Neuronal stem cell (in vitro differentiated cells): ENCODE measurements at regions not wholly inside any gene's neighbourhood (a gene's known extent, or its start where the extent isn't known, plus 50 kb on each side); places are given as distances from the start of the nearest gene placed in this dataset.

Source experiments
- DNase-seq: peaks from one replicate; pipeline ENCODE4 v3.0.0-alpha.2; 2013; ENCODE audit warnings: low spot score
- H2AFZ ChIP-seq: one replicate; pipeline ENCODE4 v1.6.1; 2013; ENCODE audit warnings: mild to moderate bottlenecking, low read length, inconsistent platforms
- H2AK5ac ChIP-seq: 2 replicates; pipeline ENCODE4 v1.6.1; 2013; ENCODE audit warnings: low read depth, mild to moderate bottlenecking, inconsistent platforms, low read length, moderate library complexity, mixed read lengths
- H2BK120ac ChIP-seq: 2 replicates; pipeline ENCODE4 v1.6.1; 2013; ENCODE audit warnings: low read depth, mild to moderate bottlenecking, inconsistent platforms, low read length, moderate library complexity, mixed read lengths
- H2BK12ac ChIP-seq: one replicate; pipeline ENCODE4 v1.6.1; 2013; ENCODE audit warnings: low read length, inconsistent platforms
- H2BK15ac ChIP-seq: 2 replicates; pipeline ENCODE4 v1.6.1; 2013; ENCODE audit warnings: mild to moderate bottlenecking, low read length, inconsistent platforms, mixed read lengths
- H2BK5ac ChIP-seq: one replicate; pipeline ENCODE4 v1.6.1; 2013; ENCODE audit warnings: inconsistent platforms, mild to moderate bottlenecking, low read length, moderate library complexity
- H3K14ac ChIP-seq: one replicate; pipeline ENCODE4 v1.6.1; 2013; ENCODE audit warnings: low read length, inconsistent platforms
- H3K18ac ChIP-seq: 2 replicates; pipeline ENCODE4 v1.6.1; 2013; ENCODE audit warnings: low read length, inconsistent platforms
- H3K23ac ChIP-seq: 2 replicates; pipeline ENCODE4 v1.6.1; 2013; ENCODE audit warnings: low read depth, mild to moderate bottlenecking, mixed read lengths, low read length, inconsistent platforms; ENCODE audit not compliant: poor library complexity
- H3K27ac ChIP-seq: replicated peaks from 3 replicates; pipeline ENCODE4 v1.5.1; 2013; ENCODE audit warnings: low read length, inconsistent platforms
- H3K27me3 ChIP-seq, 3 experiments: 2 replicates each; pipeline ENCODE4 v1.6.1; 2013; ENCODE audit warnings: low read length in 3 of 3, mild to moderate bottlenecking in 2 of 3, inconsistent platforms in 1 of 3, low read depth in 1 of 3, mixed read lengths in 1 of 3, moderate library complexity in 1 of 3; ENCODE audit not compliant: control insufficient read depth in 3 of 3, insufficient read depth in 3 of 3
- H3K36me3 ChIP-seq, 2 donors: replicated peaks in 1 of 2; 2 replicates each; pipeline ENCODE4 v1.6.1; 2013; ENCODE audit warnings: low read length in 2 of 2; ENCODE audit not compliant: control insufficient read depth in 2 of 2, insufficient read depth in 2 of 2
- H3K4ac ChIP-seq: 2 replicates; pipeline ENCODE4 v1.6.1; 2013; ENCODE audit warnings: inconsistent platforms, mild to moderate bottlenecking, low read length, moderate library complexity
- H3K4me1 ChIP-seq, 2 donors: 1 replicate in 1 of 2; 2 replicates in 1 of 2; pipeline ENCODE4 v1.6.1; 2013; ENCODE audit warnings: low read length in 2 of 2, low read depth in 1 of 2; ENCODE audit not compliant: control insufficient read depth in 2 of 2, insufficient read depth in 1 of 2
- H3K4me2 ChIP-seq: one replicate; pipeline ENCODE4 v1.6.1; 2013; ENCODE audit warnings: mild to moderate bottlenecking, low read length, inconsistent platforms; ENCODE audit not compliant: insufficient read depth, poor library complexity, severe bottlenecking
- H3K4me3 ChIP-seq, 2 donors: 2 replicates each; pipeline ENCODE4 v1.5.1; 2013; ENCODE audit warnings: low read length in 2 of 2, mild to moderate bottlenecking in 2 of 2, inconsistent platforms in 1 of 2, moderate library complexity in 1 of 2
- H3K79me1 ChIP-seq: one replicate; pipeline ENCODE4 v1.6.1; 2013; ENCODE audit warnings: low read depth, mild to moderate bottlenecking, inconsistent platforms, low read length, moderate library complexity
- H3K9ac ChIP-seq: one replicate; pipeline ENCODE4 v1.6.1; 2013; ENCODE audit warnings: mild to moderate bottlenecking, low read depth, low read length, inconsistent platforms; ENCODE audit not compliant: poor library complexity
- H3K9me3 ChIP-seq, 2 donors: replicated peaks in 1 of 2; 2 replicates each; pipeline versions ENCODE3 to v1.6.1; 2013; ENCODE audit warnings: low read length in 2 of 2, mild to moderate bottlenecking in 2 of 2, inconsistent platforms in 1 of 2, low read depth in 1 of 2, mixed read lengths in 1 of 2, moderate library complexity in 1 of 2; ENCODE audit not compliant: control insufficient read depth in 2 of 2, insufficient read depth in 1 of 2
- H4K8ac ChIP-seq: one replicate; pipeline ENCODE4 v1.6.1; 2013; ENCODE audit warnings: low read depth, mild to moderate bottlenecking, inconsistent platforms, low read length, moderate library complexity
- H4K91ac ChIP-seq: one replicate; pipeline ENCODE4 v1.6.1; 2013; ENCODE audit warnings: low read length, low read depth, mild to moderate bottlenecking, inconsistent platforms; ENCODE audit not compliant: poor library complexity
- WGBS, 2 donors: extraction: QIAGEN DNeasy Blood & Tissue Kit; methylation state at CpG; one replicate each; pipeline ENCODE4 v1.1.7; 2013; ENCODE audit warnings: missing lambda C conversion rate in 2 of 2, mixed read lengths in 1 of 2; ENCODE audit not compliant: insufficient read length in 2 of 2, insufficient replicate concordance in 1 of 2; ENCODE audit errors: extremely low coverage in 2 of 2; 5-methylcytosine and 5-hydroxymethylcytosine counted together

- no CpG with 5 or more reads among the region's 6 CpGs for WGBS, 2 donors
- H3K4me1 ChIP-seq = peaks cover 2 to 6% of the 10 kb centered on the region in 2 donors
- H3K23ac ChIP-seq = no peak overlapping the region
- no peaks in the 10 kb centered on the region for H3K9me3 ChIP-seq
- H3K27ac ChIP-seq = no peak overlapping the region
- H3K18ac ChIP-seq = no peak overlapping the region
- H3K9ac ChIP-seq = no peak overlapping the region
- no peaks in the 10 kb centered on the region for H3K27me3 ChIP-seq
- no peak overlapping the region for H3K4me3 ChIP-seq
- no peak overlapping the region for H4K8ac ChIP-seq
- DNase-seq = no peak
- no peak overlapping the region for H2BK120ac ChIP-seq
- H3K79me1 ChIP-seq = no peaks in the 10 kb centered on the region
- H3K4ac ChIP-seq = no peak overlapping the region
- no peak overlapping the region for H2BK15ac ChIP-seq
- no peak overlapping the region for H3K14ac ChIP-seq
- no peak overlapping the region for H2BK5ac ChIP-seq
- no peak overlapping the region for H4K91ac ChIP-seq
- H2AFZ ChIP-seq = no peak overlapping the region
- H3K4me2 ChIP-seq = no peak overlapping the region
- no peak overlapping the region for H2BK12ac ChIP-seq
- no peak overlapping the region for H2AK5ac ChIP-seq
- no peaks in the 10 kb centered on the region for H3K36me3 ChIP-seq
These were observed 60.5 kb upstream of the USP9X start for GRCh38 chrX:41024755-41025154.

- Histone ChIP-seq H3K9me3 (no peaks in the 10 kb centered on the region), H3K14ac (no peak overlapping the region), H2BK12ac (no peak overlapping the region), H3K18ac (no peak overlapping the region), H2BK5ac (no peak overlapping the region), H3K4me1 (peaks cover 2 to 6% of the 10 kb centered on the region in 2 donors), H2BK120ac (no peak overlapping the region), H3K27ac (peak overlapping the region; percentile 78), H2AFZ (peak overlapping the region; percentile 74), H3K4me3 (peak overlapping the region in 1 of 2 donors; percentile 44), H3K79me1 (no peaks in the 10 kb centered on the region), H3K4me2 (peak overlapping the region; percentile 18), H3K27me3 (no peaks in the 10 kb centered on the region), H2AK5ac (no peak overlapping the region), H3K9ac (no peak overlapping the region), H2BK15ac (no peak overlapping the region), H3K36me3 (no peaks in the 10 kb centered on the region), H3K4ac (no peak overlapping the region), H3K23ac (no peak overlapping the region), H4K91ac (no peak overlapping the region), H4K8ac (no peak overlapping the region)
- WGBS, 2 donors = no CpG with 5 or more reads among the region's 13 CpGs
- DNase-seq = no peak
These were observed 59.1 kb upstream of the USP9X start for GRCh38 chrX:41025926-41026701.

GRCh38 chrX:41026702-41027078, 58.6 kb upstream of the USP9X start:
- Histone ChIP-seq H2BK5ac (no peak overlapping the region), H3K9ac (no peak overlapping the region), H3K23ac (no peak overlapping the region), H2BK120ac (no peak overlapping the region), H3K4me3 (peak overlapping the region in 1 of 2 donors; percentile 44), H4K8ac (no peak overlapping the region), H2AK5ac (no peak overlapping the region), H3K79me1 (no peaks in the 10 kb centered on the region), H3K27me3 (no peaks in the 10 kb centered on the region), H3K4me2 (peak overlapping the region; percentile 12), H3K9me3 (no peaks in the 10 kb centered on the region), H3K36me3 (no peaks in the 10 kb centered on the region), H2BK12ac (no peak overlapping the region), H3K4me1 (peaks cover 2 to 6% of the 10 kb centered on the region in 2 donors), H3K27ac (peak overlapping the region; percentile 87), H3K18ac (no peak overlapping the region), H2AFZ (peak overlapping the region; percentile 62), H2BK15ac (no peak overlapping the region), H3K4ac (no peak overlapping the region), H4K91ac (no peak overlapping the region), H3K14ac (no peak overlapping the region)
- DNase-seq = no peak
- no CpG with 5 or more reads among the region's 5 CpGs for WGBS, 2 donors

- Histone ChIP-seq H2BK120ac (no peak overlapping the region), H3K18ac (no peak overlapping the region)
- no CpG with 5 or more reads among the region's 7 CpGs for WGBS, 2 donors
These were observed 55.9 kb upstream of the USP9X start for GRCh38 chrX:41029332-41029731.

More at GRCh38 chrX:41029332-41029731, 55.9 kb upstream of the USP9X start:
- H3K4me3 ChIP-seq = no peak overlapping the region
- no peak overlapping the region for H3K4ac ChIP-seq
- H2BK5ac ChIP-seq = no peak overlapping the region
- no peak overlapping the region for H2BK12ac ChIP-seq
- H3K4me2 ChIP-seq = no peak overlapping the region
- H2AFZ ChIP-seq = peak overlapping the region; percentile 53
- H3K23ac ChIP-seq = no peak overlapping the region
- DNase-seq = no peak
- H3K27ac ChIP-seq = no peak overlapping the region
- no peak overlapping the region for H3K9ac ChIP-seq
- no peak overlapping the region for H2BK15ac ChIP-seq
- H3K79me1 ChIP-seq = no peaks in the 10 kb centered on the region
- H4K91ac ChIP-seq = no peak overlapping the region
- no peaks in the 10 kb centered on the region for H3K27me3 ChIP-seq
- H2AK5ac ChIP-seq = no peak overlapping the region
- H3K9me3 ChIP-seq = no peaks in the 10 kb centered on the region
- H3K4me1 ChIP-seq = peaks cover 2 to 6% of the 10 kb centered on the region in 2 donors
- H3K36me3 ChIP-seq = no peaks in the 10 kb centered on the region
- no peak overlapping the region for H4K8ac ChIP-seq
- no peak overlapping the region for H3K14ac ChIP-seq
